ENCODE measurements at regions not wholly inside any gene's neighbourhood (a gene's known extent, or its start where the extent isn't known, plus 50 kb on each side); places are given as distances from the start of the nearest gene placed in this dataset.

GRCh38 chr12:87930033-87930432 is 99.2 kb downstream of the C12orf50 start:
- no peak overlapping the region for H3K4me3 Mint-ChIP-seq
- no peaks in the 10 kb centered on the region for H3K36me3 Mint-ChIP-seq
- H3K4me1 Mint-ChIP-seq = no peaks in the 10 kb centered on the region
- no peak for DNase-seq
- no peak for ATAC-seq (replicated peaks)
- no peak overlapping the region for H3K27ac Mint-ChIP-seq
- H3K27me3 Mint-ChIP-seq = no peaks in the 10 kb centered on the region
- H3K9me3 Mint-ChIP-seq = peaks cover 1 to 3% of the 10 kb centered on the region in 2 donors

- H3K27ac Mint-ChIP-seq = no peak overlapping the region
These were observed 99.9 kb downstream of the C12orf50 start for GRCh38 chr12:87929346-87929745.

GRCh38 chr12:87928031-87928430 is 101.2 kb downstream of the C12orf50 start:
- H3K4me1 Mint-ChIP-seq = no peaks in the 10 kb centered on the region
- no peak overlapping the region for H3K27ac Mint-ChIP-seq
- no peaks in the 10 kb centered on the region for H3K9me3 Mint-ChIP-seq
- no peak for DNase-seq
- no peaks in the 10 kb centered on the region for H3K36me3 Mint-ChIP-seq
- no peaks in the 10 kb centered on the region for H3K27me3 Mint-ChIP-seq
- no peak overlapping the region for H3K4me3 Mint-ChIP-seq
- ATAC-seq (replicated peaks) = no peak

More at GRCh38 chr12:87929346-87929745, 99.9 kb downstream of the C12orf50 start:
- H3K4me3 Mint-ChIP-seq = no peak overlapping the region
- DNase-seq = no peak
- ATAC-seq (replicated peaks) = no peak
- H3K36me3 Mint-ChIP-seq = no peaks in the 10 kb centered on the region
- H3K27me3 Mint-ChIP-seq = no peaks in the 10 kb centered on the region
- H3K4me1 Mint-ChIP-seq = no peaks in the 10 kb centered on the region
- H3K9me3 Mint-ChIP-seq = no peaks in the 10 kb centered on the region

- Mint-ChIP-seq H3K4me3 (no peak overlapping the region), H3K9me3 (no peaks in the 10 kb centered on the region), H3K36me3 (no peaks in the 10 kb centered on the region), H3K27ac (no peak overlapping the region), H3K4me1 (no peaks in the 10 kb centered on the region), H3K27me3 (no peaks in the 10 kb centered on the region)
- ATAC-seq (replicated peaks) (no peak), DNase-seq (no peak)
These were observed 104.2 kb downstream of the C12orf50 start for GRCh38 chr12:87925021-87925420.

- H3K4me3 Mint-ChIP-seq = no peak overlapping the region
- H3K36me3 Mint-ChIP-seq = no peaks in the 10 kb centered on the region
- no peak for DNase-seq
- H3K27me3 Mint-ChIP-seq = no peaks in the 10 kb centered on the region
- no peaks in the 10 kb centered on the region for H3K4me1 Mint-ChIP-seq
- no peak for ATAC-seq (replicated peaks)
- H3K9me3 Mint-ChIP-seq = no peaks in the 10 kb centered on the region
- H3K27ac Mint-ChIP-seq = no peak overlapping the region
These were observed 105.1 kb downstream of the C12orf50 start for GRCh38 chr12:87924149-87924548.

- Mint-ChIP-seq H3K36me3 (no peaks in the 10 kb centered on the region), H3K4me1 (no peaks in the 10 kb centered on the region), H3K9me3 (no peaks in the 10 kb centered on the region), H3K4me3 (no peak overlapping the region), H3K27ac (no peak overlapping the region), H3K27me3 (no peaks in the 10 kb centered on the region)
- no peak for DNase-seq
- ATAC-seq (replicated peaks) = no peak
These were observed 105.8 kb downstream of the C12orf50 start for GRCh38 chr12:87923361-87923760.

GRCh38 chr12:87922736-87923135 is 106.5 kb downstream of the C12orf50 start:
- no peak overlapping the region for H3K4me3 Mint-ChIP-seq
- no peak overlapping the region for H3K27ac Mint-ChIP-seq

GRCh38 chr12:87921621-87922020 is 107.6 kb downstream of the C12orf50 start:
- Mint-ChIP-seq H3K4me3 (no peak overlapping the region), H3K36me3 (no peaks in the 10 kb centered on the region), H3K4me1 (no peaks in the 10 kb centered on the region), H3K27ac (no peak overlapping the region), H3K9me3 (no peaks in the 10 kb centered on the region), H3K27me3 (no peaks in the 10 kb centered on the region)
- DNase-seq (no peak), ATAC-seq (replicated peaks) (no peak)

More at GRCh38 chr12:87922736-87923135, 106.5 kb downstream of the C12orf50 start:
- no peaks in the 10 kb centered on the region for H3K9me3 Mint-ChIP-seq
- no peaks in the 10 kb centered on the region for H3K36me3 Mint-ChIP-seq
- no peaks in the 10 kb centered on the region for H3K27me3 Mint-ChIP-seq
- DNase-seq (no peak), ATAC-seq (replicated peaks) (no peak)
- no peaks in the 10 kb centered on the region for H3K4me1 Mint-ChIP-seq

GRCh38 chr12:87920139-87920538 is 109.1 kb downstream of the C12orf50 start:
- Mint-ChIP-seq H3K27ac (no peak overlapping the region), H3K27me3 (no peaks in the 10 kb centered on the region), H3K4me1 (no peaks in the 10 kb centered on the region), H3K9me3 (peaks cover 2 to 4% of the 10 kb centered on the region in 2 donors), H3K36me3 (no peaks in the 10 kb centered on the region), H3K4me3 (no peak overlapping the region)
- DNase-seq (no peak), ATAC-seq (replicated peaks) (no peak)

GRCh38 chr12:87901457-87901856 is 127.7 kb downstream of the C12orf50 start:
- no peak overlapping the region for H3K27ac Mint-ChIP-seq
- no peaks in the 10 kb centered on the region for H3K4me1 Mint-ChIP-seq
- DNase-seq (no peak), ATAC-seq (replicated peaks) (no peak)
- no peaks in the 10 kb centered on the region for H3K27me3 Mint-ChIP-seq
- no peaks in the 10 kb centered on the region for H3K36me3 Mint-ChIP-seq
- no peaks in the 10 kb centered on the region for H3K9me3 Mint-ChIP-seq
- no peak overlapping the region for H3K4me3 Mint-ChIP-seq

GRCh38 chr12:87897662-87898061 is 131.5 kb downstream of the C12orf50 start:
- no peak overlapping the region for H3K4me3 Mint-ChIP-seq

GRCh38 chr12:87883806-87884205 is 145.4 kb downstream of the C12orf50 start:
- no peak overlapping the region for H3K4me3 Mint-ChIP-seq
- H3K4me1 Mint-ChIP-seq = no peaks in the 10 kb centered on the region
- no peaks in the 10 kb centered on the region for H3K9me3 Mint-ChIP-seq
- DNase-seq = no peak
- no peaks in the 10 kb centered on the region for H3K27me3 Mint-ChIP-seq
- H3K27ac Mint-ChIP-seq = no peak overlapping the region
- ATAC-seq (replicated peaks) = no peak
- no peaks in the 10 kb centered on the region for H3K36me3 Mint-ChIP-seq

More at GRCh38 chr12:87897662-87898061, 131.5 kb downstream of the C12orf50 start:
- Mint-ChIP-seq H3K36me3 (no peaks in the 10 kb centered on the region), H3K27ac (no peak overlapping the region), H3K4me1 (no peaks in the 10 kb centered on the region), H3K27me3 (no peaks in the 10 kb centered on the region), H3K9me3 (peaks cover 0 to 4% of the 10 kb centered on the region in 2 donors)
- ATAC-seq (replicated peaks) (no peak), DNase-seq (no peak)

- Mint-ChIP-seq H3K27ac (no peak overlapping the region), H3K4me1 (no peaks in the 10 kb centered on the region), H3K36me3 (no peaks in the 10 kb centered on the region), H3K9me3 (no peaks in the 10 kb centered on the region), H3K4me3 (no peak overlapping the region), H3K27me3 (no peaks in the 10 kb centered on the region)
- no peak for ATAC-seq (replicated peaks)
- DNase-seq = no peak
These were observed 150.1 kb downstream of the C12orf50 start for GRCh38 chr12:87879141-87879540.

- no peaks in the 10 kb centered on the region for H3K4me1 Mint-ChIP-seq
- no peak for DNase-seq
- H3K27ac Mint-ChIP-seq = no peak overlapping the region
- no peak for ATAC-seq (replicated peaks)
- H3K4me3 Mint-ChIP-seq = no peak overlapping the region
- peaks cover 0 to 2% of the 10 kb centered on the region in 2 donors for H3K9me3 Mint-ChIP-seq
- no peaks in the 10 kb centered on the region for H3K36me3 Mint-ChIP-seq
- H3K27me3 Mint-ChIP-seq = no peaks in the 10 kb centered on the region
These were observed 158.4 kb downstream of the C12orf50 start for GRCh38 chr12:87870493-87871460.

- ATAC-seq (replicated peaks) = no peak
- H3K9me3 Mint-ChIP-seq = peaks cover 0 to 2% of the 10 kb centered on the region in 2 donors
- H3K36me3 Mint-ChIP-seq = no peaks in the 10 kb centered on the region
- no peak overlapping the region for H3K4me3 Mint-ChIP-seq
- H3K27me3 Mint-ChIP-seq = no peaks in the 10 kb centered on the region
- no peaks in the 10 kb centered on the region for H3K4me1 Mint-ChIP-seq
- no peak for DNase-seq
- H3K27ac Mint-ChIP-seq = no peak overlapping the region
These were observed 159.1 kb downstream of the C12orf50 start for GRCh38 chr12:87870061-87870460.

Measured in stimulated activated naive B cell treated with anti-CD40 and anti-IgM and Interleukin-4, amounts not matched to agents 10 μg/mL and 1 μg/mL and 100 μg/mL, for 72 hours (primary cell).